ENCODE measurements at regions not wholly inside any gene's neighbourhood (a gene's known extent, or its start where the extent isn't known, plus 50 kb on each side); places are given as distances from the start of the nearest gene placed in this dataset.
"Not testable (repeated sequence)": the region's sequence is repeated elsewhere in the genome, so short reads cannot be mapped to it uniquely, and the experiment has no call there.

- DNase-seq, result no peak
Measured at GRCh38 chr5:117588611-117589010, 1014.0 kb upstream of the SEMA6A start.

GRCh38 chr5:117587111-117587510 lies 1012.5 kb upstream of the SEMA6A start:
- DNase-seq, result no peak

- no peak for DNase-seq
Measured at GRCh38 chr5:117568622-117569021, 994.0 kb upstream of the SEMA6A start.

GRCh38 chr5:117568126-117568525 lies 993.5 kb upstream of the SEMA6A start:
- DNase-seq, result no peak

GRCh38 chr5:117562647-117563046 lies 988.0 kb upstream of the SEMA6A start:
- DNase-seq, result no peak

- no peak for DNase-seq
Measured at GRCh38 chr5:117561531-117561930, 986.9 kb upstream of the SEMA6A start.

- no peak for DNase-seq
Measured at GRCh38 chr5:117559005-117559844, 984.6 kb upstream of the SEMA6A start.

- DNase-seq, result no peak
Measured at GRCh38 chr5:117551236-117551635, 976.6 kb upstream of the SEMA6A start.

GRCh38 chr5:117547192-117547591 lies 972.6 kb upstream of the SEMA6A start:
- DNase-seq, result no peak

- no peak for DNase-seq
Measured at GRCh38 chr5:117539692-117540091, 965.1 kb upstream of the SEMA6A start.

- DNase-seq, result no peak
Measured at GRCh38 chr5:117533792-117534191, 959.2 kb upstream of the SEMA6A start.

- DNase-seq, result not testable (repeated sequence)
Measured at GRCh38 chr5:117533051-117533670, 958.5 kb upstream of the SEMA6A start.

- no peak for DNase-seq
Measured at GRCh38 chr5:117519957-117520500, 945.4 kb upstream of the SEMA6A start.

GRCh38 chr5:117504305-117504704 lies 929.7 kb upstream of the SEMA6A start:
- DNase-seq, result no peak

- DNase-seq, result no peak
Measured at GRCh38 chr5:117497601-117498000, 923.0 kb upstream of the SEMA6A start.

- DNase-seq, result no peak
Measured at GRCh38 chr5:117496801-117497200, 922.2 kb upstream of the SEMA6A start.

- DNase-seq, result no peak
Measured at GRCh38 chr5:117494188-117494587, 919.6 kb upstream of the SEMA6A start.

GRCh38 chr5:117488976-117489500 lies 914.4 kb upstream of the SEMA6A start:
- no peak for DNase-seq

GRCh38 chr5:117487556-117487955 lies 912.9 kb upstream of the SEMA6A start:
- DNase-seq, result no peak

- no peak for DNase-seq
Measured at GRCh38 chr5:117486879-117487391, 912.3 kb upstream of the SEMA6A start.

GRCh38 chr5:117486261-117486660 lies 911.6 kb upstream of the SEMA6A start:
- DNase-seq, result no peak

- DNase-seq, result no peak
Measured at GRCh38 chr5:117475919-117476318, 901.3 kb upstream of the SEMA6A start.

GRCh38 chr5:117473165-117473564 lies 898.5 kb upstream of the SEMA6A start:
- no peak for DNase-seq

All from CD4-positive, alpha-beta T cell treated with Interleukin-17A for 4 hours (primary cell).